ENCODE measurements at regions not wholly inside any gene's neighbourhood (a gene's known extent, or its start where the extent isn't known, plus 50 kb on each side); places are given as distances from the start of the nearest gene placed in this dataset.

DNA sequence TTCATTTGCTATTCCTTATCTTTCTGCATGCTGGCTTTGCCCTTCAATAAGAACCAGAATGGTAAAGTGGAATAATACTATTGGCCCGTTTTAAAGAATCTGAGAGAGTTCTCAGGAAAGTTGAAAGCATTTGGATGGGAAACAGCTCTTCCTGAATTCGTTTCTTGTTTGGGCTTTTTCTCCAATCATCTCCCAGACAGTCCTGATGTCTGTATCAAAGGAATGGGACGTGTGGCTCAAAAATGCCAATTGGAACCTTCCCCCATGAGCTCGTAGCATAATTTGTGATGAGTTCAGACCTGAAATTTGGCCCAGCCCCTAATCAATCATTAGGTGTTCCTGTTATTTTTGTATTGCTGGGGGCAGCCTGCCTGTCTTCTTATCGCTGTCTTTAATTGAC is 75.8 kb upstream of the BACH2 start:
- Histone ChIP-seq H3K36me3 (ENCODE audit: control insufficient read depth in 4 of 4, insufficient read depth in 4 of 4, low read length in 4 of 4) (no peaks in the 10 kb centered on the region), H3K27ac (ENCODE audit: low read depth in 1 of 2, low read length in 1 of 2) (no peak overlapping the region), H3K9ac (ENCODE audit: insufficient read depth in 1 of 2, low read length in 2 of 2) (no peak overlapping the region), H3K27me3 (ENCODE audit: control insufficient read depth in 3 of 3, insufficient read depth in 3 of 3, low read length in 2 of 3) (peaks cover 0 to 20% (median 0%) of the 10 kb centered on the region in 3 donors), H3K4me3 (no peak overlapping the region), H3K9me3 (ENCODE audit: control insufficient read depth in 4 of 4, insufficient read depth in 3 of 4, low read length in 3 of 4) (no peaks in the 10 kb centered on the region), H3K4me1 (ENCODE audit: control insufficient read depth in 5 of 5, insufficient read depth in 5 of 5, low read length in 5 of 5) (peaks cover 0 to 20% (median 0%) of the 10 kb centered on the region in 5 donors)
- ATAC-seq (ENCODE audit: insufficient read depth, low FRiP score) (no peak), DNase-seq (no peak)
- WGBS, 2 donors: 81 to 86% methylated on average over 5 of the region's 5 CpGs
- TF ChIP-seq, protein P1, sequence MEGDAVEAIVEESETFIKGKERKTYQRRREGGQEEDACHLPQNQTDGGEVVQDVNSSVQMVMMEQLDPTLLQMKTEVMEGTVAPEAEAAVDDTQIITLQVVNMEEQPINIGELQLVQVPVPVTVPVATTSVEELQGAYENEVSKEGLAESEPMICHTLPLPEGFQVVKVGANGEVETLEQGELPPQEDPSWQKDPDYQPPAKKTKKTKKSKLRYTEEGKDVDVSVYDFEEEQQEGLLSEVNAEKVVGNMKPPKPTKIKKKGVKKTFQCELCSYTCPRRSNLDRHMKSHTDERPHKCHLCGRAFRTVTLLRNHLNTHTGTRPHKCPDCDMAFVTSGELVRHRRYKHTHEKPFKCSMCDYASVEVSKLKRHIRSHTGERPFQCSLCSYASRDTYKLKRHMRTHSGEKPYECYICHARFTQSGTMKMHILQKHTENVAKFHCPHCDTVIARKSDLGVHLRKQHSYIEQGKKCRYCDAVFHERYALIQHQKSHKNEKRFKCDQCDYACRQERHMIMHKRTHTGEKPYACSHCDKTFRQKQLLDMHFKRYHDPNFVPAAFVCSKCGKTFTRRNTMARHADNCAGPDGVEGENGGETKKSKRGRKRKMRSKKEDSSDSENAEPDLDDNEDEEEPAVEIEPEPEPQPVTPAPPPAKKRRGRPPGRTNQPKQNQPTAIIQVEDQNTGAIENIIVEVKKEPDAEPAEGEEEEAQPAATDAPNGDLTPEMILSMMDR (IDR thresholded peaks at IDR 0.05; ENCODE audit: control extremely low read depth, extremely low read depth): no peak

GRCh38 chr6:90370493-90370959 is 73.9 kb upstream of the BACH2 start:
- H3K36me3 ChIP-seq (ENCODE audit: control insufficient read depth in 4 of 4, insufficient read depth in 4 of 4, low read length in 4 of 4): no peaks in the 10 kb centered on the region
- no peak overlapping the region for H3K9ac ChIP-seq (ENCODE audit: insufficient read depth in 1 of 2, low read length in 2 of 2)
- DNase-seq (no peak), ATAC-seq (ENCODE audit: insufficient read depth, low FRiP score) (no peak)
- peaks cover 0 to 9% (median 0%) of the 10 kb centered on the region in 5 donors for H3K4me1 ChIP-seq (ENCODE audit: control insufficient read depth in 5 of 5, insufficient read depth in 5 of 5, low read length in 5 of 5)
- peaks cover 0 to 27% (median 0%) of the 10 kb centered on the region in 3 donors for H3K27me3 ChIP-seq (ENCODE audit: control insufficient read depth in 3 of 3, insufficient read depth in 3 of 3, low read length in 2 of 3)
- H3K9me3 ChIP-seq (ENCODE audit: control insufficient read depth in 4 of 4, insufficient read depth in 3 of 4, low read length in 3 of 4): no peaks in the 10 kb centered on the region
- H3K4me3 ChIP-seq: no peak overlapping the region
- no peak overlapping the region for H3K27ac ChIP-seq (ENCODE audit: low read depth in 1 of 2, low read length in 1 of 2)
- 53 to 74% methylated on average over 1 of the region's 1 CpG for WGBS, 2 donors
- TF ChIP-seq, protein P1 (IDR thresholded peaks at IDR 0.05; ENCODE audit: control extremely low read depth, extremely low read depth): no peak

DNA sequence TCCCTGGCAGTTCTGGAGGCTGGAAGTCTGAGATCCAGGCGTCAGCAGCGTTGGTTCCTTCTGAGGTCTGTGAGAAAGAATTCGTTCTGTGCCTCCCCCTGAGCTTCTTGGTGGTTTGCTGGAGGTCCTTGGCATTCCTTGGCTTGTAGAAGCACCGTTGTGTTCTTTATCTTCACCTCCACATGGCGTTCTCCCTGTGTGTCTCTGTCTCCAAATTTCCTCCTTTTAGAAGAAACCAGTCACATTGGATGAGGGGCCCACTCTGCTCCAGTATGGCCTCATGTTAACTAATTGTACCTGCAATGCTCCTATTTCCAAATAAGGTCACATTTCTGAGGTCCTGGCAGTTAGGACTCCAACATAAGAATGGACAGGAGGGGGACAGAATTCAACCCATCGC is 73.0 kb upstream of the BACH2 start:
- TF ChIP-seq, protein P1 (IDR thresholded peaks at IDR 0.05; ENCODE audit: control extremely low read depth, extremely low read depth): no peak
- Histone ChIP-seq H3K36me3 (ENCODE audit: control insufficient read depth in 4 of 4, insufficient read depth in 4 of 4, low read length in 4 of 4) (no peaks in the 10 kb centered on the region), H3K4me3 (no peak overlapping the region), H3K4me1 (ENCODE audit: control insufficient read depth in 5 of 5, insufficient read depth in 5 of 5, low read length in 5 of 5) (peaks cover 0 to 7% (median 0%) of the 10 kb centered on the region in 5 donors), H3K9me3 (ENCODE audit: control insufficient read depth in 4 of 4, insufficient read depth in 3 of 4, low read length in 3 of 4) (no peaks in the 10 kb centered on the region), H3K27ac (ENCODE audit: low read depth in 1 of 2, low read length in 1 of 2) (peak overlapping the region in 1 of 2 donors; percentile 67), H3K9ac (ENCODE audit: insufficient read depth in 1 of 2, low read length in 2 of 2) (no peak overlapping the region), H3K27me3 (ENCODE audit: control insufficient read depth in 3 of 3, insufficient read depth in 3 of 3, low read length in 2 of 3) (peaks cover 0 to 27% (median 0%) of the 10 kb centered on the region in 3 donors)
- 91 to 93% methylated on average over 6 of the region's 6 CpGs for WGBS, 2 donors
- DNase-seq (no peak), ATAC-seq (ENCODE audit: insufficient read depth, low FRiP score) (no peak)

GRCh38 chr6:90369024-90369519 is 72.4 kb upstream of the BACH2 start:
- DNase-seq: peak; percentile 51 to 91 (median 82)
- H3K4me1 ChIP-seq (ENCODE audit: control insufficient read depth in 5 of 5, insufficient read depth in 5 of 5, low read length in 5 of 5): peaks cover 0 to 7% (median 0%) of the 10 kb centered on the region in 5 donors
- ATAC-seq (ENCODE audit: insufficient read depth, low FRiP score): peak; percentile 91
- H3K9ac ChIP-seq (ENCODE audit: insufficient read depth in 1 of 2, low read length in 2 of 2): no peak overlapping the region
- H3K27me3 ChIP-seq (ENCODE audit: control insufficient read depth in 3 of 3, insufficient read depth in 3 of 3, low read length in 2 of 3): peaks cover 0 to 24% (median 0%) of the 10 kb centered on the region in 3 donors
- WGBS, 2 donors: 33 to 68% methylated on average over 9 of the region's 9 CpGs
- H3K27ac ChIP-seq (ENCODE audit: low read depth in 1 of 2, low read length in 1 of 2): peak overlapping the region in 1 of 2 donors; percentile 40
- no peaks in the 10 kb centered on the region for H3K9me3 ChIP-seq (ENCODE audit: control insufficient read depth in 4 of 4, insufficient read depth in 3 of 4, low read length in 3 of 4)
- no peaks in the 10 kb centered on the region for H3K36me3 ChIP-seq (ENCODE audit: control insufficient read depth in 4 of 4, insufficient read depth in 4 of 4, low read length in 4 of 4)
- TF ChIP-seq, protein P1 (IDR thresholded peaks at IDR 0.05; ENCODE audit: control extremely low read depth, extremely low read depth): no peak
- H3K4me3 ChIP-seq: no peak overlapping the region
